Endothelial cell of umbilical vein (primary cell): ENCODE measurements at regions not wholly inside any gene's neighbourhood (a gene's known extent, or its start where the extent isn't known, plus 50 kb on each side); places are given as distances from the start of the nearest gene placed in this dataset.

Experiments used
- BruUV-seq: library from RNA; stranded (reverse); fragments of 400-500 nt; replicated peaks from 2 replicates; lab custom pipeline; 2021; lab: Mats Ljungman, UMichigan
- CTCF ChIA-PET: fragments of 300-600, 350-600 bp; sonication (Branson Sonifier 250); formaldehyde crosslinking; loops from one replicate; lab custom pipeline; 2021; ENCODE audit warnings: antibody characterized with exemption, inconsistent platforms; lab: Charles Lee
- POLR2A ChIA-PET: fragments of 300-600, 350-600 bp; sonication (Branson Sonifier 250); formaldehyde crosslinking; loops from one replicate; lab custom pipeline; 2021; ENCODE audit warnings: antibody characterized with exemption, inconsistent platforms; lab: Charles Lee
- DNase-seq: peaks from one replicate; pipeline ENCODE4 v3.0.0-alpha.2; 2011; ENCODE audit warnings: low read depth, low spot score
- FAIRE-seq: peaks from 2 replicates; lab custom pipeline; 2011; peaks lifted over from hg19 to GRCh38; lab: Jason Lieb, UNC
- H2AFZ ChIP-seq: 2 replicates; pipeline ENCODE4 v1.6.0; 2012; ENCODE audit warnings: low read depth, low read length, control low read depth, inconsistent platforms
- H3K27ac ChIP-seq: 2 replicates; pipeline ENCODE4 v1.5.1; 2011; ENCODE audit warnings: low read depth, mild to moderate bottlenecking, control low read depth, low read length, moderate library complexity; ENCODE audit not compliant: insufficient read depth
- H3K27me3 ChIP-seq, 2 experiments: 2 replicates each; pipeline versions ENCODE4 v1.6.0 to v1.6.1; 2011; ENCODE audit warnings: low read length in 2 of 2, mixed read lengths in 1 of 2; ENCODE audit not compliant: control insufficient read depth in 2 of 2, insufficient read depth in 2 of 2
- H3K36me3 ChIP-seq, 2 experiments: 2 replicates in 1 of 2; 3 replicates in 1 of 2; pipeline ENCODE4 v1.5.1; 2011; ENCODE audit warnings: low read length in 2 of 2, mild to moderate bottlenecking in 1 of 2, moderate library complexity in 1 of 2; ENCODE audit not compliant: control insufficient read depth in 2 of 2, insufficient read depth in 2 of 2; ENCODE audit errors: extremely low read depth in 1 of 2
- H3K4me1 ChIP-seq: 3 replicates; pipeline ENCODE4 v1.5.1; 2011; ENCODE audit warnings: mild to moderate bottlenecking, low read length; ENCODE audit not compliant: control insufficient read depth, insufficient read depth; ENCODE audit errors: extremely low read depth
- H3K4me2 ChIP-seq: 2 replicates; pipeline ENCODE4 v1.6.1; 2011; ENCODE audit warnings: low read length, control low read depth, mixed read lengths; ENCODE audit not compliant: insufficient read depth
- H3K4me3 ChIP-seq, 3 experiments: fragments of 200-600 bp in 1 of 3; sonication (generic), shearing (Covaris generic) in 1 of 3; replicated peaks in 1 of 3; 2 replicates each; pipeline ENCODE4 v1.5.1; 2011 to 2016; ENCODE audit warnings: control low read depth in 3 of 3, low read length in 3 of 3, mild to moderate bottlenecking in 2 of 3, inconsistent platforms in 1 of 3, low read depth in 1 of 3, moderate library complexity in 1 of 3; ENCODE audit not compliant: insufficient read depth in 1 of 3
- H3K79me2 ChIP-seq: 2 replicates; pipeline ENCODE4 v1.6.0; 2012; ENCODE audit warnings: low read length, inconsistent platforms; ENCODE audit not compliant: control insufficient read depth, insufficient read depth
- H3K9ac ChIP-seq: replicated peaks from 2 replicates; pipeline ENCODE3; 2011; ENCODE audit warnings: low read length, control low read depth; ENCODE audit not compliant: insufficient read depth; ENCODE audit errors: extremely low read depth
- H3K9me1 ChIP-seq: replicated peaks from 3 replicates; pipeline ENCODE4 v1.6.0; 2011; ENCODE audit warnings: mild to moderate bottlenecking, low read length; ENCODE audit not compliant: control insufficient read depth, insufficient read depth; ENCODE audit errors: extremely low read depth
- H3K9me3 ChIP-seq: replicated peaks from 2 replicates; pipeline ENCODE4 v1.5.1; 2012; ENCODE audit warnings: low read length, inconsistent platforms; ENCODE audit not compliant: control insufficient read depth, insufficient read depth
- H4K20me1 ChIP-seq: replicated peaks from 2 replicates; pipeline ENCODE3; 2011; ENCODE audit warnings: mild to moderate bottlenecking, low read length; ENCODE audit not compliant: control insufficient read depth, insufficient read depth; ENCODE audit errors: extremely low read depth
- FOS ChIP-seq: IDR thresholded peaks from 2 replicates; pipeline ENCODE4 v1.6.1; 2011; ENCODE audit warnings: mild to moderate bottlenecking, low read length, moderate library complexity, borderline replicate concordance; ENCODE audit not compliant: insufficient read depth
- JUN ChIP-seq: IDR thresholded peaks from 2 replicates; pipeline ENCODE4 v1.6.1; 2011; ENCODE audit warnings: borderline replicate concordance, low read depth; ENCODE audit not compliant: insufficient read length, insufficient read depth
- MAX ChIP-seq: IDR thresholded peaks from 2 replicates; pipeline ENCODE4 v1.6.1; 2011; ENCODE audit not compliant: insufficient read depth, insufficient read length
- MYC ChIP-seq: IDR thresholded peaks from one replicate; pipeline ENCODE4 v1.6.1; 2011; ENCODE audit warnings: mild to moderate bottlenecking, low read depth, low read length
- POLR2A ChIP-seq: IDR thresholded peaks from 2 replicates; pipeline ENCODE4 v1.6.1; 2012; ENCODE audit warnings: low read depth, mild to moderate bottlenecking, control low read depth, low read length
- dilution Hi-C: fragments of 300-500 bp; cut with MboI; formaldehyde crosslinking; loops from one replicate; pipeline ENCODE4 v1.15.0; 2019; ENCODE audit warnings: low sequenced_read_pairs; ENCODE audit not compliant: extremely low pct_ligation_motif_present
- intact Hi-C: fragments of 100-400 bp; cut with micrococcal nuclease; formaldehyde crosslinking; loops from one replicate; pipeline ENCODE4 v1.10.0; 2022
- TF ChIP-seq, protein P1 (sequence below), 2 donors: IDR thresholded peaks; 1 replicate in 1 of 2; 2 replicates in 1 of 2; pipeline ENCODE4 v1.5.1; 2011; ENCODE audit warnings: low read length in 2 of 2, mild to moderate bottlenecking in 2 of 2, moderate library complexity in 2 of 2, control low read depth in 1 of 2, inconsistent platforms in 1 of 2, low read depth in 1 of 2; ENCODE audit not compliant: insufficient read depth in 1 of 2; ENCODE audit errors: extremely low read depth in 1 of 2

DNA sequence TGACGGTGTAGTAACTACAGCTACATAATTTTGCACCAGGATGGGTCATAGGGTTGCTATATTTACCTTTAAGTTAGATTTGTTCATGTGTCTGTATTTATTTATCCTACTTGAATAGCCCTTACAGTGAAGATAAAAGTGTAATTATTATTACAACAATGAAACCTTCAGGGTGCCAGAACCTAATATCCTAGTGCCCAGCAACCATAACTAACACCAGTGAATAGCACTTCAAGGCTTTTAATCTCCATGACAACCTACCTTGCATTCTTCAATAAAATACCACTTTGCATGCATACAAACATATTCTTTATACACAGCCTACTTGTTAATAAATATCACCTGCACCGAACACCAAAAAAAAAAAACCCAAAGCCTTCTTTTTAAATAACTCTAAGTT is 58.7 kb upstream of the G2E3 start:
- intact Hi-C loops, result no loop called here
- H3K9me1 ChIP-seq, result no peaks in the 10 kb centered on the region
- no peak overlapping the region for H3K9ac ChIP-seq
- H4K20me1 ChIP-seq, result no peaks in the 10 kb centered on the region
- FAIRE-seq, result no peak
- no peaks in the 10 kb centered on the region for H3K9me3 ChIP-seq
- H2AFZ ChIP-seq, result no peak overlapping the region
- POLR2A ChIA-PET, result no interaction called here
- TF ChIP-seq POLR2A (no peak), FOS (no peak), JUN (no peak), MAX (no peak)
- TF ChIP-seq, protein P1, sequence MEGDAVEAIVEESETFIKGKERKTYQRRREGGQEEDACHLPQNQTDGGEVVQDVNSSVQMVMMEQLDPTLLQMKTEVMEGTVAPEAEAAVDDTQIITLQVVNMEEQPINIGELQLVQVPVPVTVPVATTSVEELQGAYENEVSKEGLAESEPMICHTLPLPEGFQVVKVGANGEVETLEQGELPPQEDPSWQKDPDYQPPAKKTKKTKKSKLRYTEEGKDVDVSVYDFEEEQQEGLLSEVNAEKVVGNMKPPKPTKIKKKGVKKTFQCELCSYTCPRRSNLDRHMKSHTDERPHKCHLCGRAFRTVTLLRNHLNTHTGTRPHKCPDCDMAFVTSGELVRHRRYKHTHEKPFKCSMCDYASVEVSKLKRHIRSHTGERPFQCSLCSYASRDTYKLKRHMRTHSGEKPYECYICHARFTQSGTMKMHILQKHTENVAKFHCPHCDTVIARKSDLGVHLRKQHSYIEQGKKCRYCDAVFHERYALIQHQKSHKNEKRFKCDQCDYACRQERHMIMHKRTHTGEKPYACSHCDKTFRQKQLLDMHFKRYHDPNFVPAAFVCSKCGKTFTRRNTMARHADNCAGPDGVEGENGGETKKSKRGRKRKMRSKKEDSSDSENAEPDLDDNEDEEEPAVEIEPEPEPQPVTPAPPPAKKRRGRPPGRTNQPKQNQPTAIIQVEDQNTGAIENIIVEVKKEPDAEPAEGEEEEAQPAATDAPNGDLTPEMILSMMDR (IDR thresholded peaks at IDR 0.05; ENCODE audit: extremely low read depth in 1 of 2, insufficient read depth in 1 of 2, low read depth in 1 of 2, low read length in 2 of 2), result no peak
- BruUV-seq, result no TSS peak
- dilution Hi-C loops, result no loop called here
- no peaks in the 10 kb centered on the region for H3K27me3 ChIP-seq
- no peak overlapping the region for H3K4me3 ChIP-seq
- H3K4me1 ChIP-seq, result no peaks in the 10 kb centered on the region
- no peak for DNase-seq
- no peaks in the 10 kb centered on the region for H3K79me2 ChIP-seq
- no peak overlapping the region for H3K4me2 ChIP-seq
- H3K27ac ChIP-seq, result no peak overlapping the region
- CTCF ChIA-PET, result no interaction called here
- no peaks in the 10 kb centered on the region for H3K36me3 ChIP-seq

DNA sequence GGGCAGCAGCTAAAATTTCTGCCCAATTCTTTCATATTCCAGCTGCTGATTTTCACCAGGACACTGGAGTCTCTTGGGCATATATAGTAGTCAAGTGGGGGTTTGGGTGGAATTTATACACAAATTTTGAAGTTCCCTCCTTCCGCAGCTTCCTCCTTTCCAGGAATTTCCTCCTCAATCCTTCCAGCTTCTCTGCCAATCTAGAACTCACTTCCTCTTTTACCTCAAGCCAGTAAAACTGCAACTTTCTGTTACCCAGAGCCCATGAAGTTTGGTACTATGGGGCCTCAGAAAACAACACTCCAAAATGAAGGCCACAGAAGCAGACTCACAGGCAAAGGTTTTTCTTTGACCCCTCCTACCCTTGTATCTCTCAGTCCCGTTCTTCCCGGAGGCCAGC is 51.7 kb upstream of the G2E3 start:
- DNase-seq (no peak), FAIRE-seq (no peak)
- H3K9me1 ChIP-seq, result no peaks in the 10 kb centered on the region
- H3K36me3 ChIP-seq, result no peaks in the 10 kb centered on the region
- intact Hi-C loops (no loop called here), dilution Hi-C loops (no loop called here)
- no TSS peak for BruUV-seq
- no peak overlapping the region for H3K9ac ChIP-seq
- no peaks in the 10 kb centered on the region for H4K20me1 ChIP-seq
- H3K4me3 ChIP-seq, result no peak overlapping the region
- TF ChIP-seq MYC (no peak), MAX (no peak), POLR2A (no peak)
- POLR2A ChIA-PET, result no interaction called here
- H3K4me1 ChIP-seq, result no peaks in the 10 kb centered on the region
- H3K4me2 ChIP-seq, result no peak overlapping the region
- H3K27ac ChIP-seq, result no peak overlapping the region
- H3K79me2 ChIP-seq, result no peaks in the 10 kb centered on the region
- H3K27me3 ChIP-seq, result no peaks in the 10 kb centered on the region
- no peaks in the 10 kb centered on the region for H3K9me3 ChIP-seq
- CTCF ChIA-PET, result interaction anchor here (0.8 kb wide), 1 partner anchor 15 kb away, joined by 3 read pairs; no protein-coding TSS in a partner anchor
- H2AFZ ChIP-seq, result no peak overlapping the region
